Activated gamma-delta T cell (primary cell): ENCODE measurements at regions not wholly inside any gene's neighbourhood (a gene's known extent, or its start where the extent isn't known, plus 50 kb on each side); places are given as distances from the start of the nearest gene placed in this dataset.
"Not testable (repeated sequence)": the region's sequence is repeated elsewhere in the genome, so short reads cannot be mapped to it uniquely, and the experiment has no call there.

ENCODE experiments used
- DNase-seq: peaks from one replicate; lab custom pipeline; 2025; lab: John Stamatoyannopoulos, UW

DNA sequence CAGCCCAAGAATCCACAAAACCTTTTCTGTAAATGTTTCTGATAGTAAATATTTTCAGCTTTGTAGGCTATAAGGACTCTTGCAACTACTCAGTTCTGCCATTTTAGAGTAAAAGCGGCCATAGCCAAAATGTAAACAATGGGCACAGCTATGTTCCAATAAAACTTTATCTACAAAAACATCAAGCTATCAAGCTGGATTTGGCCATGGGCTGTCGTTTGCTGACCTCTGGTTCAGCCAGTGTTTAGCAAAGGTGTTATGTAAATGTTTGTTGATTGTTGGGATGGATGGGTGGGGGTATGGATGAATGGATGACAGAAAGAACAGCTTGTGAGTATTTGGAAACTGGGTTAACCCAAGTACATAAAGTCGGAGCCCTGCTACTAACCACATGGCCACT is 111.1 kb upstream of the VRK1 start:
- no peak for DNase-seq

GRCh38 chr14:96688629-96689028 is 108.6 kb upstream of the VRK1 start:
- no peak for DNase-seq

GRCh38 chr14:96690713-96691383 is 106.3 kb upstream of the VRK1 start:
- DNase-seq: no peak

GRCh38 chr14:96693252-96693820 is 103.8 kb upstream of the VRK1 start:
- no peak for DNase-seq

DNA sequence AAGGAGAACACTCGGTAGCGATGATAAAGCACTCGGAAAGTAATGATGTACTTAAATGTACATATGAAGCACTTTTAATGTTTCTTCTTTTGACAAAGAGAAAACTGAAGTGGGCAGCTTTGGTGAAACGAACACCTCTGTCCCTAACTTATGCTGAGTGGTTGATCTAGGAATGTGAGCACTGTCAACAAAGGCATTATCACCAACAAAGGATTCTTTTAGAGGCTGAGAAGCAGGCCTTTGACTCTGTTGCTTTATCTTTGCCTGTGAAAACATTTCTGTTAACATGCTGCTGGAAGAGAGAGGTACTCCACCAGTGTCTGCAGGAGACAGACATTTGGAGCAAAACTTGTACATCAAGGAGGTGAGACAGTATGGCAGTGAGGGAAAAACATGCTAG is 103.2 kb upstream of the VRK1 start:
- DNase-seq: no peak

DNA sequence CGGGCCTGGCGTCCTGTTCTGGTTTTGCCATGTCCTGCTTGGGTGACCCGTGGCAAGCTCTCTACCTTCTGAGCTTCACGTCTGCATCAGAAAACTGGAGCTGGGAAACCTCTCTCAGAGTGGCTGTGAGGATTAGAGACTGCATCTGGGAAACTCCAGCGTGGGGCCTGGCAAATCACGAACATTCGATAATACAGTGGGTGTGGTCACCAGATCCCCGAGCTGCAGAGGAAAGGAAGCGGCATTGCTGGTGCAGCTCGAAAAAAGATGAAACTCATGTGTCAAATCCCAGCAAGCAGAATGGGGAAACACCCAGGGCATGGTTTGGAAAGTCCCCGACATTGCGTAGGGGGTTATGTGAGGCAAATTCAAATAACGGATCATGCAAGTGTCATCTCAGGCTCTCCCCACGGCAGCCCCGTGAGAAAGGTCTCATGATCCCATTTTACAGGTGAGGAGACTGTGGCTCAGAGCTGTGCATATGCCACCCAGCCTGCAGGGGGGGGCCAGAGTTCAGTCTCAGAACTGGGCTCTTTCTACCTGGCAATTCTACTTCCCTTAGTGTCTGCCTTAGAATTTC is 98.1 kb upstream of the VRK1 start:
- no peak for DNase-seq

GRCh38 chr14:96699666-96700065 is 97.5 kb upstream of the VRK1 start:
- no peak for DNase-seq

DNA sequence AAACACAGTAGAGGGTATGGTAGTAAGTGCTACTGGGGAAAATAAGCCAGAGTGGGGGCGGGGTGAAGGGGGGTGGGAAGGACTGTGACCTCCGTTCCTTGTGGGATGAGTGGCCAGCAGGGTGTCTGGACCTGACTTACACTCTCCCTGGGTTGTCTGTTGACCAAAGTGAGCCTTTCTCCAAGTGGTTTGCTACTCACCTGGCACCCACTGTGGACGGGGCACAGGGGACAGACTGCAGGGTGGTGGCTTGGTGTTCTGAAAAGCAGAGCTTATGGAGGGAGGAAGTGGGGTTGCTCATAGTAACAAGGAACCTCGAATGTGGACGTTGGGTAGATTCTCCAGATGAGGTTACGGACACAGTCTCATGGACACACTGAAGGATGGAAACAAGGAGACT is 94.4 kb upstream of the VRK1 start:
- DNase-seq: no peak

- no peak for DNase-seq
Observed at GRCh38 chr14:96705422-96706092, 91.6 kb upstream of the VRK1 start.

DNA sequence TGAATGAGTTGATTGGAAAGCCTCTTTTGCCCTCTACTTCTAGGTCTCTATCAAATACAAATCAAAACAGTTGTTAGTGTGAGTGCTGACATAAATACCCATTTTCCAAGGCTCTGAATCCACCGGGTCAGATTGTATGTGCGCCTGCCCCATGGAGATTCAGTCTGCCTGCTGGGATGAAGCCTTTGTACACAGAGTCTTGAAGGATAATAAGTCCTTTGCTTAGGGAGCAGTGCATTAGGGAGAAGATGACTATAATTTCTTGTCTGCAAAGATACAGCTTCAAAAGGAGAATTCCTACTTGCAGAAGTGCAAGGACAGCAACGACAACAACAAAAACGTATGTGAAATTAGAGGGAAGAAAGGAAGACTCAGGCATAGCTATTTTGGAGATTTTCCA is 90.3 kb upstream of the VRK1 start:
- DNase-seq: no peak

- DNase-seq: no peak
Observed at GRCh38 chr14:96710060-96710666, 87.0 kb upstream of the VRK1 start.

GRCh38 chr14:96711559-96712267 is 85.5 kb upstream of the VRK1 start:
- no peak for DNase-seq

GRCh38 chr14:96713426-96713825 is 83.8 kb upstream of the VRK1 start:
- no peak for DNase-seq

DNA sequence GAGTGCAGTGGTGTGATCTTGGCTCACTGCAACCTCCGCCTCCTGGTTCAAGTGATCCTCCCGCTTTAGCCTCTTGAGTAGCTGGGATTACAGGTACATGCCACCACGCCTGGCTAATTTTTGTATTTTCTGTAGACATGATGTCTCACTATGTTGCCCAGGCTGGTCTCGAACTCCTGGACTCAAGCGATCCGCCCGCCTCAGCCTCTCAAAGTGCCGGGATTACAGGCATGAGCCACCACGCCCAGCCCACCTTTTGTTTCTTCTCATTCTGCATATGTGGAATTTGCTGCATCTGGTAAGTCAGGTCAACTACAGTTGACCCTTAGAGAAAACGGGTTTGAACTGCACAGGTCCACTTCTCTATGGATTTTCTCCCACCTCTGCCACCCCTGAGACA is 82.6 kb upstream of the VRK1 start:
- not testable (repeated sequence) for DNase-seq

DNA sequence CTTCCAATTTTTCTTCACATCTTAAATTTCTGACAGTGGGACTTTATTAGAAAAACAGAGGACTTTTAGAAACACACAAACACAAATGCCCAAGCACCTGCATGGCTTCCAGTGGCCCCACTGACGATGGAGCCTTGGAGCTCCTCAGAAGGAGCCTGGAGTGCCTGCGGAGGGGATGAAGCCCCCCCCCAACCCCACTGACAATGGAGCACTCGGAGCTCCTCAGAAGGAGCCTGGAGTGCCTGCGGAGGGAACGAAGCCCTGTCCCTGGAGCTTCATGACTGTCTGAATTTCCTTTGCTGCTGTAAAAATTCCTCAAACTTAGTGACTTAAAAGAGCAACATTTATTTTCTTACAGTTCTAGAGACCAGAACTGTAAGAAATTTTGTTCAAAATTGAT is 80.1 kb upstream of the VRK1 start:
- DNase-seq: no peak

DNA sequence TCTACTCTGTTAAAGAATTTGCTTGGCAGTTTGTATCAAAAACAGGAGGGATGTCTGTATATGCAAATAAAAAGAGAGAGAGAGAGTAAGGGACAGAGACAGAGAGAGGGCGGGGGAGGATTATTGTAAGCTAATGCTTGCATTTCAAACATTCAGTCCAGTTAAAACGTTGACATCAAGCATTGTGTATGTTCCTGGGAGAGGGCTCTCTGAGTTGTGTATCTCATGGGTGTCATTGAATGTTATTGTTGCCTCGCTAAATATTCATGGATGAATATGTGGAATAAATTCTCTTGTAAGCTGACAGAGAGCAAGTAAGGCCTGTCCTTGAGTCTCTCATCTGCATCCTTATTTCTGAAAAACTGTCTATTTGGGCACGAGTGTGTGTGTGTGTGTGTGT is 78.8 kb upstream of the VRK1 start:
- no peak for DNase-seq

DNA sequence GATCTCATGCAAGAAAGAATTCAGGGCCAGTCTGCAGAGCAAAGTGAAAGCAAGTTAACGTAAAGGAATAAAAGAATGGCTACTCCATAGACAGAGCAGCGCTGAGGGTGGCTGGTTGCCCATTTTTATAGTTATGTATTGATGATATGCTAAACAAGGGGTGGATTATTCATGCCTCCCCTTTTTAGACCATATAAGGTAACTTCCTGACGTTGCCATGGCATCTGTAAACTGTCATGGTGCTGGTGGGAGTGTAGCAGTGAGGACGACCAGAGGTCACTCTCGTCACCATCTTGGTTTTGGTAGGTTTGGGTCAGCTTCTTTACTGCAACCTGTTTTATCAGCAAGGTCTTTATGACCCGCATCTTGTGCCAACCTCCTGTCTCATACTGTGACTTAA is 76.5 kb upstream of the VRK1 start:
- DNase-seq: not testable (repeated sequence)

DNA sequence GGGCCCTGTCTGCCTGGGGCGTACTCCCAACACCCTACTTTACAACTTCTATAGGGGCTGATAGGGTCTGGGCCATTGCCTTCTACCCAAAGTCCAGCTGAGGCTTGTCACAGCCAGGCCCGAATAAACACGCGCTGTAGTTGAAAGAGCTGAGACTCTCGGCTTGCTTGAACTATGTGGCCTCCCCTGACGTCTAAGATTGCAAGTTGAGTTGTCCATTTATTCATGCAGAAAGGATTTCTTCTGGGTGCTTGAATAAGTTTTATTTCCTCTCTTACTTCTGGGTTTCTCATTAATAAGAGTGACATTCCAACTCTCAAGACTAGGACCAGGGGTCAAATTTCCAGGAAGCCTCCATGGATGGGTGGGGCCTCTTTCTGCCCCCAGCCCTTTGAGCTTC is 74.4 kb upstream of the VRK1 start:
- no peak for DNase-seq

GRCh38 chr14:96723946-96724345 is 73.2 kb upstream of the VRK1 start:
- DNase-seq: no peak

GRCh38 chr14:96725232-96725631 is 72.0 kb upstream of the VRK1 start:
- DNase-seq: no peak

- no peak for DNase-seq
Observed at GRCh38 chr14:96727073-96727472, 70.1 kb upstream of the VRK1 start.

GRCh38 chr14:96727491-96727890 is 69.7 kb upstream of the VRK1 start:
- no peak for DNase-seq
